ENCODE measurements at regions not wholly inside any gene's neighbourhood (a gene's known extent, or its start where the extent isn't known, plus 50 kb on each side); places are given as distances from the start of the nearest gene placed in this dataset.

GRCh38 chr10:130411496-130412085 is 275.4 kb downstream of the GLRX3 start:
- TF ChIP-seq EZH2 (IDR thresholded peaks at IDR 0.05; ENCODE audit: low read length, unreplicated experiment) (no peak), CTCF (conservative IDR thresholded peaks at IDR 0.05; ENCODE audit: low read depth, low read length) (no peak)
